Tibial nerve (tissue), 4 donors: ENCODE measurements at regions not wholly inside any gene's neighbourhood (a gene's known extent, or its start where the extent isn't known, plus 50 kb on each side); places are given as distances from the start of the nearest gene placed in this dataset.

Experiments used
- CTCF ChIP-seq, 5 experiments: fragments of 200-600 bp in 3 of 5; fragments of 450-650 bp in 2 of 5; sonication (generic) in 3 of 5; IDR thresholded peaks; one replicate each; pipeline ENCODE4 v1.5.1; 2016 to 2019; ENCODE audit warnings: antibody characterized with exemption in 5 of 5, mild to moderate bottlenecking in 3 of 5, moderate library complexity in 2 of 5
- EP300 ChIP-seq, 2 donors: sonication (generic); formaldehyde crosslinking; IDR thresholded peaks; one replicate each; pipeline ENCODE4 v1.6.1; 2017; ENCODE audit warnings: antibody characterized with exemption in 2 of 2, mild to moderate bottlenecking in 1 of 2
- POLR2A ChIP-seq, 2 donors: fragments of 450-650 bp; IDR thresholded peaks; one replicate each; pipeline ENCODE4 v1.6.1; 2017; ENCODE audit warnings: antibody characterized with exemption in 2 of 2, mild to moderate bottlenecking in 2 of 2, moderate library complexity in 2 of 2

- TF ChIP-seq POLR2A (IDR thresholded peaks at IDR 0.05) (no peak), CTCF (IDR thresholded peaks at IDR 0.05) (no peak), EP300 (IDR thresholded peaks at IDR 0.05) (no peak)
Measured at GRCh38 chr15:87483468-87483867, 773.1 kb downstream of the NTRK3 start.
